IMR-90 (cell line): ENCODE measurements at regions not wholly inside any gene's neighbourhood (a gene's known extent, or its start where the extent isn't known, plus 50 kb on each side); places are given as distances from the start of the nearest gene placed in this dataset.
A peak's percentile ranks its signal among the peaks of the same experiment; 100 is the strongest.

Source experiments
- ATAC-seq: fragments of 200-7000 bp; cut with Tn5 transposase; 2 replicates; pipeline ENCODE4 v1.9.1; 2020; ENCODE audit warnings: low read depth, mild to moderate bottlenecking, moderate library complexity
- BruUV-seq: library from RNA; stranded (reverse); fragments of 400-500 nt; replicated peaks from 2 replicates; lab custom pipeline; 2021; lab: Mats Ljungman, UMichigan
- CTCF ChIA-PET: fragments of 300-600 bp; formaldehyde crosslinking; extraction: SDS; loops from one replicate; lab custom pipeline; 2021; ENCODE audit warnings: antibody characterized with exemption; lab: Yijun Ruan, JAX
- POLR2A ChIA-PET: fragments of 300-600 bp; sonication (Branson Sonifier 250); formaldehyde crosslinking; loops from one replicate; lab custom pipeline; 2022; ENCODE audit warnings: antibody characterized with exemption; ENCODE audit not compliant: unreplicated experiment; lab: Charles Lee
- DNase-seq: peaks from one replicate; pipeline ENCODE4 v3.0.0; 2013
- H2AFZ ChIP-seq: replicated peaks from 2 replicates; pipeline ENCODE3; 2013; ENCODE audit warnings: low read length, mild to moderate bottlenecking; ENCODE audit not compliant: poor library complexity
- H2AK5ac ChIP-seq: 2 replicates; pipeline ENCODE4 v1.6.1; 2013; ENCODE audit warnings: low read depth, low read length, inconsistent platforms
- H2AK9ac ChIP-seq: replicated peaks from 2 replicates; pipeline ENCODE3; 2013; ENCODE audit warnings: mild to moderate bottlenecking, low read depth, low read length, moderate library complexity; ENCODE audit not compliant: poor library complexity
- H2BK120ac ChIP-seq: 2 replicates; pipeline ENCODE4 v1.6.1; 2013; ENCODE audit warnings: low read depth, low read length, inconsistent platforms
- H2BK15ac ChIP-seq: 3 replicates; pipeline ENCODE4 v1.6.1; 2013; ENCODE audit warnings: low read depth, low read length, inconsistent platforms
- H2BK20ac ChIP-seq: 2 replicates; pipeline ENCODE4 v1.6.1; 2013; ENCODE audit warnings: low read depth, mild to moderate bottlenecking, inconsistent platforms, low read length, moderate library complexity
- H2BK5ac ChIP-seq: 2 replicates; pipeline ENCODE4 v1.6.1; 2013; ENCODE audit warnings: mild to moderate bottlenecking, low read depth, low read length, inconsistent platforms; ENCODE audit not compliant: poor library complexity, severe bottlenecking
- H3K14ac ChIP-seq: replicated peaks from 2 replicates; pipeline ENCODE4 v1.6.1; 2013; ENCODE audit warnings: low read depth, low read length, inconsistent platforms
- H3K18ac ChIP-seq: 2 replicates; pipeline ENCODE4 v1.6.1; 2013; ENCODE audit warnings: low read depth, low read length, control low read depth
- H3K23ac ChIP-seq: 2 replicates; pipeline ENCODE4 v1.6.1; 2013; ENCODE audit warnings: low read depth, low read length, inconsistent platforms
- H3K27ac ChIP-seq: 2 replicates; pipeline ENCODE4 v1.5.1; 2013; ENCODE audit warnings: mild to moderate bottlenecking, control low read depth, low read length; ENCODE audit not compliant: insufficient read depth
- H3K27me3 ChIP-seq: 2 replicates; pipeline ENCODE4 v1.6.1; 2013; ENCODE audit warnings: low read length; ENCODE audit not compliant: control insufficient read depth, insufficient read depth
- H3K36me3 ChIP-seq: 2 replicates; pipeline ENCODE4 v1.6.1; 2013; ENCODE audit warnings: low read length, mixed read lengths; ENCODE audit not compliant: control insufficient read depth, insufficient read depth
- H3K4ac ChIP-seq: 2 replicates; pipeline ENCODE4 v1.6.1; 2013; ENCODE audit warnings: low read depth, low read length, inconsistent platforms
- H3K4me1 ChIP-seq: 2 replicates; pipeline ENCODE4 v1.6.1; 2013; ENCODE audit warnings: low read length, mixed read lengths; ENCODE audit not compliant: control insufficient read depth, insufficient read depth
- H3K4me2 ChIP-seq: 2 replicates; pipeline ENCODE4 v1.6.1; 2013; ENCODE audit warnings: low read depth, mild to moderate bottlenecking, control low read depth, low read length, moderate library complexity
- H3K4me3 ChIP-seq: 2 replicates; pipeline ENCODE4 v1.5.1; 2013; ENCODE audit warnings: low read depth, mild to moderate bottlenecking, control low read depth, low read length, moderate library complexity; ENCODE audit not compliant: insufficient read depth
- H3K56ac ChIP-seq: 2 replicates; pipeline ENCODE4 v1.6.1; 2013; ENCODE audit warnings: low read length, inconsistent platforms; ENCODE audit not compliant: insufficient read depth; ENCODE audit errors: extremely low read depth
- H3K79me1 ChIP-seq, 2 experiments: 2 replicates each; pipeline ENCODE4 v1.6.1; 2013; ENCODE audit warnings: low read length in 2 of 2, inconsistent platforms in 1 of 2, low read depth in 1 of 2
- H3K9ac ChIP-seq: 2 replicates; pipeline ENCODE4 v1.6.1; 2013; ENCODE audit warnings: low read depth, low read length, control low read depth
- H3K9me1 ChIP-seq: 2 replicates; pipeline ENCODE4 v1.6.1; 2013; ENCODE audit warnings: low read length, inconsistent platforms; ENCODE audit not compliant: insufficient read depth
- H3K9me3 ChIP-seq: 2 replicates; pipeline ENCODE4 v1.6.1; 2013; ENCODE audit warnings: low read length; ENCODE audit not compliant: control insufficient read depth, insufficient read depth
- H4K20me1 ChIP-seq: 2 replicates; pipeline ENCODE4 v1.6.1; 2013; ENCODE audit warnings: low read length, inconsistent platforms; ENCODE audit not compliant: insufficient read depth
- H4K5ac ChIP-seq: 2 replicates; pipeline ENCODE4 v1.6.1; 2013; ENCODE audit warnings: mild to moderate bottlenecking, low read depth, low read length, control low read depth
- H4K8ac ChIP-seq, 2 experiments: 2 replicates each; pipeline ENCODE4 v1.6.1; 2013; ENCODE audit warnings: low read depth in 2 of 2, low read length in 2 of 2, control low read depth in 1 of 2, inconsistent platforms in 1 of 2
- H4K91ac ChIP-seq: 2 replicates; pipeline ENCODE4 v1.6.1; 2013; ENCODE audit warnings: low read depth, low read length, inconsistent platforms; ENCODE audit not compliant: insufficient read depth
- BHLHE40 ChIP-seq: fragments of 150-350 bp; IDR thresholded peaks from 2 replicates; pipeline ENCODE4 v1.6.1; 2016; ENCODE audit warnings: mild to moderate bottlenecking, low read depth, low read length
- CEBPB ChIP-seq: IDR thresholded peaks from 2 replicates; pipeline ENCODE4 v1.6.1; 2012; ENCODE audit warnings: low read depth, low read length, improper control_type of control experiment
- CHD1 ChIP-seq: IDR thresholded peaks from 2 replicates; pipeline ENCODE4 v1.6.1; 2012; ENCODE audit warnings: low read depth, low read length, improper control_type of control experiment
- CTCF ChIP-seq: conservative IDR thresholded peaks from 2 replicates; pipeline ENCODE4 v1.5.1; 2012; ENCODE audit warnings: mild to moderate bottlenecking, low read depth, low read length, improper control_type of control experiment
- ELK1 ChIP-seq: fragments of 150-350 bp; IDR thresholded peaks from 2 replicates; pipeline ENCODE4 v1.6.1; 2016; ENCODE audit warnings: low read depth, mild to moderate bottlenecking, low read length, moderate library complexity, borderline replicate concordance
- FOS ChIP-seq: fragments of 150-350 bp; IDR thresholded peaks from 2 replicates; pipeline ENCODE4 v1.6.1; 2016; ENCODE audit warnings: low read depth, low read length
- MAFK ChIP-seq: IDR thresholded peaks from 2 replicates; pipeline ENCODE4 v1.6.1; 2012; ENCODE audit warnings: low read depth, low read length, improper control_type of control experiment
- MAZ ChIP-seq: IDR thresholded peaks from 2 replicates; pipeline ENCODE4 v1.6.1; 2012; ENCODE audit warnings: low read depth, mild to moderate bottlenecking, low read length, improper control_type of control experiment, moderate library complexity, borderline replicate concordance
- MXI1 ChIP-seq: IDR thresholded peaks from 2 replicates; pipeline ENCODE4 v1.6.1; 2012; ENCODE audit warnings: low read depth, mild to moderate bottlenecking, low read length, moderate library complexity, borderline replicate concordance
- NFE2L2 ChIP-seq: fragments of 150-350 bp; IDR thresholded peaks from 2 replicates; pipeline ENCODE4 v1.6.1; 2016; ENCODE audit warnings: low read depth, mild to moderate bottlenecking, low read length
- POLR2A ChIP-seq: IDR thresholded peaks from 2 replicates; pipeline ENCODE4 v1.6.1; 2012; ENCODE audit warnings: mild to moderate bottlenecking, low read depth, low read length
- RCOR1 ChIP-seq: IDR thresholded peaks from 2 replicates; pipeline ENCODE4 v1.6.1; 2012; ENCODE audit warnings: mild to moderate bottlenecking, low read length, improper control_type of control experiment; ENCODE audit not compliant: insufficient replicate concordance
- RFX5 ChIP-seq: IDR thresholded peaks from 2 replicates; pipeline ENCODE4 v1.8.0; 2012; ENCODE audit warnings: low read depth, mild to moderate bottlenecking, low read length, moderate library complexity
- SMC3 ChIP-seq: fragments of 150-350 bp; IDR thresholded peaks from 2 replicates; pipeline ENCODE4 v1.6.1; 2016; ENCODE audit warnings: low read depth, mild to moderate bottlenecking, antibody characterized with exemption, low read length, moderate library complexity
- WGBS, 2 experiments: methylation state at CpG; one replicate each; pipeline versions ENCODE4 v1.1.5 to v1.1.7; 2013; ENCODE audit warnings: missing lambda C conversion rate in 2 of 2; ENCODE audit not compliant: insufficient read length in 1 of 2; ENCODE audit errors: extremely low coverage in 2 of 2; 5-methylcytosine and 5-hydroxymethylcytosine counted together
- dilution Hi-C: fragments of 300-500 bp; cut with HindIII; formaldehyde crosslinking; loops from one replicate; pipeline ENCODE4 v1.14.3; 2018; ENCODE audit warnings: low sequenced_read_pairs; ENCODE audit not compliant: unreplicated experiment
- in situ Hi-C: fragments of 300-500 bp; cut with MboI; formaldehyde crosslinking; loops from 3 replicates; pipeline ENCODE4 v1.14.3; 2019; ENCODE audit warnings: low sequenced_read_pairs, inconsistent platforms, mixed read lengths
- intact Hi-C: fragments of 100-400 bp; cut with micrococcal nuclease; formaldehyde crosslinking; loops from 2 replicates; pipeline ENCODE4 v1.10.0; 2022
- TF ChIP-seq, protein P1 (sequence below): fragments of 150-350 bp; IDR thresholded peaks from 2 replicates; pipeline ENCODE4 v1.6.1; 2017; ENCODE audit warnings: mild to moderate bottlenecking, antibody characterized with exemption, low read length, low read depth

DNA sequence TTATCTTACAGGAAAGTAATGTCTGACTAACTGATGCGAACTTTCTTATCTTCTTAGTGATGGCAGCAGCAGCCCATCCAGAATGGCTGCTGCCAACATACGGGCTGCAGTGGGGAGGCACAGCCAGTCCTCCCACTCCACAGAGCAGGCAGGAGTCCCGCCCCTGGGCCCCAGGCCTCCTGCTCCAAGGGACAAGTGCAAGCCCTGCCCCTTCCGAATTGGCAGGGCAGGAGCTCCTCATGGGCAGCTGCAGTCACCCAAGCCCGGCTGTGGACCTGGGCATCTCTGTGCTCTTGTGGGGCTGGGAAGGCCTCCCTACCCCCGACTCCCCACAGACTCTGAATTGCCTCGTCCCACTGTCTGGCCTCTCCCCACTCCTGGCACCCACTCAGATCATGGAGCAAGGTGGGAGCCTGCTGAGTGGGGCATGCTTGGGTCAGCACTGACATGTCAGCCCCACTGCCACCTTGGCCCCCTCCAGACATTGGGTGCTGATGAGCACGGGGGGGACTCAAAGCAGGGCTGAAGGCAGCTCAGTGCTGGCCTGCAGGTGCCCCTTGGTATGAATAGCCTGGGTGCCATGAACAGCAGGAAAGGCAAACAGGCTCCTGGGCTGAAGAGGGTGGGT, 618.9 kb upstream of the KCNMB2 start:
- Histone ChIP-seq H2AK5ac (0 out of 2 replicates have a peak overlapping the region, but pooled peaks have one; percentile 28), H2AFZ (peak overlapping the region; percentile 63), H3K4me2 (no peak overlapping the region), H3K4ac (no peak overlapping the region; the same call in 1 of the 2 replicates), H3K56ac (no peak overlapping the region), H3K14ac (no peak overlapping the region), H3K27me3 (no peaks in the 10 kb centered on the region), H2BK15ac (no peak overlapping the region; the same call in 2 of the 3 replicates), H3K9me3 (no peaks in the 10 kb centered on the region), H2BK120ac (no peak overlapping the region), H3K4me3 (no peak overlapping the region), H3K23ac (no peak overlapping the region), H3K9ac (no peak overlapping the region), H2BK5ac (no peak overlapping the region), H3K18ac (no peak overlapping the region), H3K4me1 (no peaks in the 10 kb centered on the region), H2BK20ac (no peak overlapping the region), H4K8ac (no peak overlapping the region), H3K9me1 (no peaks in the 10 kb centered on the region), H3K79me1 (no peaks in the 10 kb centered on the region), H4K5ac (no peak overlapping the region), H3K36me3 (no peaks in the 10 kb centered on the region), H3K27ac (no peak overlapping the region), H2AK9ac (no peak overlapping the region), H4K91ac (no peak overlapping the region), H4K20me1 (no peaks in the 10 kb centered on the region)
- in situ Hi-C loops: no loop called here
- intact Hi-C loops: no loop called here
- dilution Hi-C loops: no loop called here
- BruUV-seq: no TSS peak
- DNase-seq (no peak), ATAC-seq (no peak)
- no peak for TF ChIP-seq CEBPB
- TF ChIP-seq MAZ: no peak
- no peak for TF ChIP-seq POLR2A
- no peak for TF ChIP-seq FOS
- no peak for TF ChIP-seq SMC3
- no peak for TF ChIP-seq RFX5
- TF ChIP-seq NFE2L2: no peak
- no peak for TF ChIP-seq CHD1
- TF ChIP-seq RCOR1: no peak
- TF ChIP-seq, protein P1, sequence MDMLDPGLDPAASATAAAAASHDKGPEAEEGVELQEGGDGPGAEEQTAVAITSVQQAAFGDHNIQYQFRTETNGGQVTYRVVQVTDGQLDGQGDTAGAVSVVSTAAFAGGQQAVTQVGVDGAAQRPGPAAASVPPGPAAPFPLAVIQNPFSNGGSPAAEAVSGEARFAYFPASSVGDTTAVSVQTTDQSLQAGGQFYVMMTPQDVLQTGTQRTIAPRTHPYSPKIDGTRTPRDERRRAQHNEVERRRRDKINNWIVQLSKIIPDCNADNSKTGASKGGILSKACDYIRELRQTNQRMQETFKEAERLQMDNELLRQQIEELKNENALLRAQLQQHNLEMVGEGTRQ: no peak
- no peak for TF ChIP-seq CTCF
- TF ChIP-seq ELK1: no peak
- TF ChIP-seq MAFK: no peak
- TF ChIP-seq BHLHE40: no peak
- TF ChIP-seq MXI1: no peak
- POLR2A ChIA-PET: no interaction called here
- 92% methylated on average over 2 of the region's 8 CpGs; no CpG with 5 or more reads in 1 of the 2 experiments for WGBS, 2 experiments
- CTCF ChIA-PET: no interaction called here
